Trophoblast cell (in vitro differentiated cells and primary cell): ENCODE measurements at regions not wholly inside any gene's neighbourhood (a gene's known extent, or its start where the extent isn't known, plus 50 kb on each side); places are given as distances from the start of the nearest gene placed in this dataset.
A peak's percentile ranks its signal among the peaks of the same experiment; 100 is the strongest.

ENCODE experiments used
- DNase-seq, 2 donors: peaks; one replicate each; pipeline ENCODE4 v3.0.0-alpha.2; 2016
- H2AFZ ChIP-seq: 2 replicates; pipeline ENCODE4 v1.6.1; 2013; ENCODE audit warnings: low read length, moderate library complexity, mild to moderate bottlenecking; ENCODE audit not compliant: insufficient read depth, poor library complexity
- H2AK5ac ChIP-seq: 2 replicates; pipeline ENCODE4 v1.6.1; 2013; ENCODE audit warnings: mild to moderate bottlenecking, low read length
- H2BK120ac ChIP-seq: 2 replicates; pipeline ENCODE4 v1.6.1; 2013; ENCODE audit warnings: low read length, mild to moderate bottlenecking, moderate library complexity; ENCODE audit not compliant: insufficient read depth, poor library complexity
- H2BK12ac ChIP-seq: 2 replicates; pipeline ENCODE4 v1.6.1; 2013; ENCODE audit warnings: mild to moderate bottlenecking, low read length, moderate library complexity
- H2BK5ac ChIP-seq: 2 replicates; pipeline ENCODE4 v1.6.1; 2013; ENCODE audit warnings: low read length, low read depth, moderate library complexity, mild to moderate bottlenecking; ENCODE audit not compliant: poor library complexity
- H3K14ac ChIP-seq: 2 replicates; pipeline ENCODE4 v1.6.1; 2013; ENCODE audit warnings: mild to moderate bottlenecking, low read length
- H3K18ac ChIP-seq: 2 replicates; pipeline ENCODE4 v1.6.1; 2013; ENCODE audit warnings: mild to moderate bottlenecking, low read length
- H3K23ac ChIP-seq: 2 replicates; pipeline ENCODE4 v1.6.1; 2013; ENCODE audit warnings: low read length
- H3K27ac ChIP-seq: 2 replicates; pipeline ENCODE4 v1.5.1; 2013; ENCODE audit warnings: low read depth, mild to moderate bottlenecking, inconsistent platforms, low read length, moderate library complexity
- H3K27me3 ChIP-seq: 2 replicates; pipeline ENCODE4 v1.6.1; 2013; ENCODE audit warnings: inconsistent platforms, mild to moderate bottlenecking, low read length, moderate library complexity; ENCODE audit not compliant: insufficient read depth
- H3K36me3 ChIP-seq, 2 experiments: 1 replicate in 1 of 2; 2 replicates in 1 of 2; pipeline ENCODE4 v1.6.1; 2013; ENCODE audit warnings: low read length in 2 of 2, mild to moderate bottlenecking in 2 of 2, moderate library complexity in 1 of 2; ENCODE audit not compliant: insufficient read depth in 2 of 2, control insufficient read depth in 1 of 2
- H3K4ac ChIP-seq: 2 replicates; pipeline ENCODE4 v1.6.1; 2013; ENCODE audit warnings: low read depth, mild to moderate bottlenecking, low read length, moderate library complexity
- H3K4me1 ChIP-seq, 2 experiments: 1 replicate in 1 of 2; 2 replicates in 1 of 2; pipeline ENCODE4 v1.6.1; 2013; ENCODE audit warnings: low read length in 2 of 2, mild to moderate bottlenecking in 2 of 2, moderate library complexity in 1 of 2; ENCODE audit not compliant: insufficient read depth in 2 of 2, control insufficient read depth in 1 of 2
- H3K4me2 ChIP-seq: 2 replicates; pipeline ENCODE4 v1.6.1; 2013; ENCODE audit warnings: inconsistent platforms, mild to moderate bottlenecking, low read length, moderate library complexity
- H3K4me3 ChIP-seq: 2 replicates; pipeline ENCODE4 v1.5.1; 2013; ENCODE audit warnings: mild to moderate bottlenecking, low read depth, low read length, inconsistent platforms
- H3K79me1 ChIP-seq: one replicate; pipeline ENCODE4 v1.6.1; 2013; ENCODE audit warnings: low read length
- H3K79me2 ChIP-seq: 2 replicates; pipeline ENCODE4 v1.6.1; 2013; ENCODE audit warnings: low read length, mild to moderate bottlenecking; ENCODE audit not compliant: control insufficient read depth, insufficient read depth, poor library complexity
- H3K9ac ChIP-seq: 2 replicates; pipeline ENCODE4 v1.6.1; 2013; ENCODE audit warnings: mild to moderate bottlenecking, low read length
- H3K9me3 ChIP-seq: 2 replicates; pipeline ENCODE4 v1.6.1; 2013; ENCODE audit warnings: low read depth, mild to moderate bottlenecking, control low read depth, inconsistent platforms, low read length; ENCODE audit not compliant: insufficient read depth
- H4K12ac ChIP-seq: 2 replicates; pipeline ENCODE4 v1.6.1; 2013; ENCODE audit warnings: low read depth, mild to moderate bottlenecking, low read length, moderate library complexity
- H4K8ac ChIP-seq: 2 replicates; pipeline ENCODE4 v1.6.1; 2013; ENCODE audit warnings: low read depth, mild to moderate bottlenecking, low read length, moderate library complexity
- H4K91ac ChIP-seq: one replicate; pipeline ENCODE4 v1.6.1; 2013; ENCODE audit warnings: low read depth, mild to moderate bottlenecking, low read length, moderate library complexity
- WGBS: extraction: QIAGEN DNeasy Blood & Tissue Kit; methylation state at CpG from one replicate; pipeline ENCODE4 v1.1.7; 2013; ENCODE audit warnings: missing lambda C conversion rate; ENCODE audit not compliant: insufficient read length, insufficient coverage; ENCODE audit errors: extremely low coverage; 5-methylcytosine and 5-hydroxymethylcytosine counted together

DNA sequence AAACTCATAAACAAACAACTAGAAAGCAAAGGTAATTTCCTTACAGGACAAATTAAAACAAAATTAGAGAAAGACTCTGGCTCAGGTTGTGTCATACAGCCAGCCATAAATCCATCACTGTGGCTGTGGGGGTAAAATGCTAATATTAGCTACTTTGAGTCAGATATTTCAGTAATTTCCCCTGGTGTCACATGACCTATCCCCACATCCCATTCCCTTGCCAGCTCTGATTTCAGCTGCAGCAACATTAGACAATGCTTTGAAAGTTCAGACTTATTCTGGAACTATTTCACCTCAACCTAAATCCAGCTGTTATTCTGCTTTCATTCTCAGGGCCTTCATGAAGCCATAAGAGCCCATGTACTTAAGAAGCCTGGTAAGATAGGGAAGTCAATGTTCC, 55.3 kb downstream of the RPL10L start:
- DNase-seq, result no peak
- no peak overlapping the region for H4K12ac ChIP-seq
- no peak overlapping the region for H2BK12ac ChIP-seq
- H3K27ac ChIP-seq, result no peak overlapping the region
- H3K4ac ChIP-seq, result no peak overlapping the region
- no peak overlapping the region for H3K4me2 ChIP-seq
- no peak overlapping the region for H3K18ac ChIP-seq
- no peaks in the 10 kb centered on the region for H3K27me3 ChIP-seq
- no peaks in the 10 kb centered on the region for H3K36me3 ChIP-seq
- no peak overlapping the region for H3K14ac ChIP-seq
- H4K8ac ChIP-seq, result no peak overlapping the region
- H3K79me1 ChIP-seq, result no peaks in the 10 kb centered on the region
- no peak overlapping the region for H2BK5ac ChIP-seq
- H3K4me3 ChIP-seq, result no peak overlapping the region
- no peak overlapping the region for H3K9ac ChIP-seq
- no peak overlapping the region for H2BK120ac ChIP-seq
- no peak overlapping the region for H4K91ac ChIP-seq
- H3K79me2 ChIP-seq, result no peaks in the 10 kb centered on the region
- no peak overlapping the region for H2AFZ ChIP-seq
- H3K23ac ChIP-seq, result no peak overlapping the region
- H2AK5ac ChIP-seq, result no peak overlapping the region
- no peaks in the 10 kb centered on the region for H3K9me3 ChIP-seq
- no peaks in the 10 kb centered on the region for H3K4me1 ChIP-seq

DNA sequence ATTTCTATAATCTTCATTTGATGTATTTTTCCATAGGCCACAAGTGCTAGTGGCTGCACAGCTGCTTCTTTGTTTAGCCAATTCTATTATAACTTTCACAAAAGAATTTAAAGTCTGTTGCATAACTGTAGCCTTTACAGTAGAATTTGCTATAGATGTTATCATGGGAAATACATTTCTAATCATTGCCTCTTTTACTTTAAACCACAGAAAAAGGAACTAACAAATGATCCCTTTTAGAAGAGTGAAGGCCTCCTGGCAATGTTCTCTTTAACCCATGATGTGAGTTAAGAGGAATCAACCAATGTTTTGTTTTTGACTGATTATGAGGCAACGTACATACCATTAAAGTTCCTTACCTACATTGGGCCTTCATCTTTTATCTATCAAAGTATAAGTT, 68.8 kb downstream of the RPL10L start:
- no peak overlapping the region for H3K4ac ChIP-seq
- no peak overlapping the region for H4K91ac ChIP-seq
- DNase-seq, result no peak
- no peak overlapping the region for H3K27ac ChIP-seq
- H3K4me3 ChIP-seq, result no peak overlapping the region
- H2BK5ac ChIP-seq, result no peak overlapping the region
- no peak overlapping the region for H4K12ac ChIP-seq
- H3K9me3 ChIP-seq, result no peaks in the 10 kb centered on the region
- H2AK5ac ChIP-seq, result no peak overlapping the region
- no peak overlapping the region for H2BK12ac ChIP-seq
- no peaks in the 10 kb centered on the region for H3K36me3 ChIP-seq
- H2AFZ ChIP-seq, result no peak overlapping the region
- no peak overlapping the region for H3K9ac ChIP-seq
- no peaks in the 10 kb centered on the region for H3K27me3 ChIP-seq
- no peak overlapping the region for H2BK120ac ChIP-seq
- WGBS, result no CpG with 5 or more reads among the region's 1 CpG
- H3K14ac ChIP-seq, result no peak overlapping the region
- H3K4me1 ChIP-seq, result no peaks in the 10 kb centered on the region
- no peak overlapping the region for H3K23ac ChIP-seq
- H3K18ac ChIP-seq, result no peak overlapping the region
- no peaks in the 10 kb centered on the region for H3K79me1 ChIP-seq
- H4K8ac ChIP-seq, result no peak overlapping the region
- no peak overlapping the region for H3K4me2 ChIP-seq
- H3K79me2 ChIP-seq, result no peaks in the 10 kb centered on the region

DNA sequence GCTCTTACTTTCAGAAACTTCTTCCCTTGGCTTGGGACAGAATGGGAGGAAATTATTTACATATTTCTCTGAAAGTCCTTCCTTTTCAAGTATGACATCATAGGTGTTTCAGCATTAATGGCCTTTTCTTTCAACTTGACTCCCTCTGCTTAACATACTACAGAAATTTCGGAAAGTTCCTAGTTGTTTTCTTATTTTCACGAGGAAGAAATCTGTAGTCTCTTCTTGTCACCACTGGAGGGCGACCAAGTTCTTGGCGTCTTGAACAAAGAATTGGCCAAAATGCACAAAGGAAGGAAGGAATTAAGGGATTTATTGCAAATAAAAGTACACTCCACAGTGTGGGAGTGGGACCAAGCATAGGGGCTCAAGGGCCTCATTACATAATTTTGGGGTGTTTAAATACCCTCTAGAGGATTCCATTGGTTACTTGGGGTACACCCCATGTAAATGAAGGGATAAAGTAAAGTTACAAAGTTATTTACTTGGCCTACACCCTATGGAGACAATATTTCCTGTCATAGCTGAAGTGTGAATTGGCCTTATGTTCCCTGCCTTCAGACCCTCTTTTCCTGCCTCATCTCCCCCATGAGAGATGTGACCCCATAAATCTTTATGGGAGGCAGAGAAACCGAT, 70.4 kb downstream of the RPL10L start:
- Histone ChIP-seq H3K36me3 (no peaks in the 10 kb centered on the region), H3K27me3 (no peaks in the 10 kb centered on the region), H2BK5ac (no peak overlapping the region), H2BK12ac (peak overlapping the region; percentile 36), H4K8ac (no peak overlapping the region), H3K4me3 (no peak overlapping the region), H3K9ac (no peak overlapping the region), H2AK5ac (no peak overlapping the region), H3K14ac (no peak overlapping the region), H3K79me2 (no peaks in the 10 kb centered on the region), H3K4ac (no peak overlapping the region), H4K12ac (no peak overlapping the region), H3K18ac (no peak overlapping the region), H2BK120ac (no peak overlapping the region), H3K9me3 (no peaks in the 10 kb centered on the region), H3K27ac (no peak overlapping the region), H4K91ac (no peak overlapping the region), H3K4me1 (no peaks in the 10 kb centered on the region), H3K4me2 (no peak overlapping the region), H3K79me1 (no peaks in the 10 kb centered on the region), H2AFZ (no peak overlapping the region), H3K23ac (no peak overlapping the region)
- DNase-seq, result peak in 1 of 2 donors; percentile 47
- WGBS, result no CpG with 5 or more reads among the region's 5 CpGs

DNA sequence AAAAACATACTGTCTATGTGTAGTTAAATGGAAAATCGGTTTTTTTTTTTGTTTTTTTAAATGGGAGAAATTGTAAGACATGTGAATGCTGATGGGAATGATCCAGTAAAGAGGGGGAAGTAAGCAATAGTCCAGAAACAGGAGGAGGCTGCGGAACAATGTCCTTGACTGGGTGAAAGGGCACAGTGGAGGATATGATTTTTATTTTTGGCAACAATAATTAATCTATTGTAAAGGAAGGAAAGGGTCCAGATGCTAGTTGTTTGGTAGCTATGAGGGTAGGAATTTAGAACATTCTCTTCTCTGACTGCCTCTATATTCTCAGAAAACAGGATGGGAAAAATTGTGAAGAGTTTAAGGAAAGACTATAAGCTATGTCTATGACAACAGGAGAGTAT, 76.6 kb downstream of the RPL10L start:
- no peak overlapping the region for H4K12ac ChIP-seq
- peaks cover 0 to 2% of the 10 kb centered on the region in 2 experiments for H3K4me1 ChIP-seq
- no peak overlapping the region for H3K4me3 ChIP-seq
- H3K4me2 ChIP-seq, result no peak overlapping the region
- H3K27me3 ChIP-seq, result no peaks in the 10 kb centered on the region
- H2AK5ac ChIP-seq, result no peak overlapping the region
- H3K27ac ChIP-seq, result no peak overlapping the region
- no peak overlapping the region for H4K8ac ChIP-seq
- H3K9ac ChIP-seq, result no peak overlapping the region
- no peak overlapping the region for H3K4ac ChIP-seq
- no peak overlapping the region for H2BK120ac ChIP-seq
- H3K18ac ChIP-seq, result no peak overlapping the region
- WGBS, result no CpG with 5 or more reads among the region's 2 CpGs
- no peaks in the 10 kb centered on the region for H3K36me3 ChIP-seq
- no peak for DNase-seq
- H4K91ac ChIP-seq, result no peak overlapping the region
- H3K79me1 ChIP-seq, result no peaks in the 10 kb centered on the region
- no peak overlapping the region for H3K14ac ChIP-seq
- no peaks in the 10 kb centered on the region for H3K9me3 ChIP-seq
- no peak overlapping the region for H2AFZ ChIP-seq
- no peak overlapping the region for H2BK12ac ChIP-seq
- H3K79me2 ChIP-seq, result no peaks in the 10 kb centered on the region
- no peak overlapping the region for H3K23ac ChIP-seq
- H2BK5ac ChIP-seq, result no peak overlapping the region
